Non-pigmented ciliary epithelial cell (primary cell): ENCODE measurements at regions not wholly inside any gene's neighbourhood (a gene's known extent, or its start where the extent isn't known, plus 50 kb on each side); places are given as distances from the start of the nearest gene placed in this dataset.

ENCODE experiments used
- DNase-seq: peaks from one replicate; pipeline ENCODE4 v3.0.0-alpha.2; 2010; ENCODE audit warnings: low read depth

DNA sequence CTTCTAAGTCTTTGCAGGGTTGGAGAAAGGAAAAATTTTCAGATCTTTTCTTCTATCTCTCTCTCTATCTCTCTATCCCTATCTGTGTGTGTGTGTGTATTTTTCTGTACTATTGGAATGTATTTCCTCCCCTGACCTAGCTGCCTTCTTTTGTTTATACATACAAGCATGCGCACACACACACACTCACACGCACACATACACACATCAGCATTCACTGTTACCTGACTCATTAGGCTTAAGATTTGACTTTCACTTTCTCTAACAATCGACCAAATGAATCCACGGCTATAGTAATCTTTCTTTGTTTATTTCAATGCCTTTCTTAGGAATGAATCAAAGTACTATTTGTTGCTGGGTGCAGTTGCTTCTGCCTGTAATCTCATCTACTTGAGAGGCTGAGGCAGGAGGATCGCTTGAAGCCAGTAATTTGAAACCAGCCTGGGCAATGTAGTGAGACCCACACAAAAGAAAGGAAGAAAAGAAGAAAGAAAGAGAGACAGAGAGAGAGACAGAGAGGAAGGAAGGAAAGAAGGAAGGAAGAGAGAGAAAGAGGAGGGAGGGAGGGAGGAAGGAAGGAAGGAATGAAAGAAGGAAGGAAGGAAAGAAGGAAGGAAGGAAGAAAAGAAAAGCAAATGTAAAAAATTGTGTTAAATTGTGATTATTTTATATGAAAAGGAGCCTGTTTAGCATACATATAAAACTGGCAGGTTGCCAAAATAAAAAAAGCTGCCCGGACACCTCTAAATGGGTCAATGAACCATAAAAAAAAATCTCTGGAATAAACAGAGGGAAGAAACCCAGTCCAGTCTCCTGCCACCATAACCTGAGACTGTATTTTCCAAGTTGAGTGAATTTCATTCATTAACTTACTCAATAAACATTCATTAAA is 206.8 kb downstream of the ZNF326 start:
- no peak for DNase-seq

DNA sequence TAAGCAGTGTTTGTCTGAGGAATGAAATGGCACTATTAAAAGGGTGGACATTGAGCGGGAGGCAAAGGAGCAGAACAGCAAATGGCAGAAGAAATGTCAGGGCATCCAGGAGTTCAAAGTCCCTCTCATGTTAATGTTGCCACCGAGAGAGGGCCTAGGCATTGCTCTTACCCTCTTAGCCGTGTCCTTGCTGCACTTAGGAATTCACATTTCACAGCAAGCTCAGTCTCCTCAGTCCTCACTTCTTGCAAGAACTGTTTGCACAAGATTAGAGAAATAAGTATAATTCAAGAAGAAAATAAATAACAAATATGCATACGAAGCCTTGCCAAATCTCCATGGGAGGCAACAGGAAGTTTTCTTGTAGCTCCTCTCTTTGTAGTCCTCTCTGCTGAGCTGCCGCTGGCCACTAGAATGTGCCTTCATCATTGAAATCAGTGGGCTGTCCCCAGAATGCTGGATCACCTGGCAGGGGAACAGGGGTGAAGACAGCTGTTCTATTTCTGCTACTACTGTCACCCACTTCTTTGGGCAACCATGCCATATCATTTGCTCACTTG is 205.8 kb downstream of the ZNF326 start:
- DNase-seq = no peak

DNA sequence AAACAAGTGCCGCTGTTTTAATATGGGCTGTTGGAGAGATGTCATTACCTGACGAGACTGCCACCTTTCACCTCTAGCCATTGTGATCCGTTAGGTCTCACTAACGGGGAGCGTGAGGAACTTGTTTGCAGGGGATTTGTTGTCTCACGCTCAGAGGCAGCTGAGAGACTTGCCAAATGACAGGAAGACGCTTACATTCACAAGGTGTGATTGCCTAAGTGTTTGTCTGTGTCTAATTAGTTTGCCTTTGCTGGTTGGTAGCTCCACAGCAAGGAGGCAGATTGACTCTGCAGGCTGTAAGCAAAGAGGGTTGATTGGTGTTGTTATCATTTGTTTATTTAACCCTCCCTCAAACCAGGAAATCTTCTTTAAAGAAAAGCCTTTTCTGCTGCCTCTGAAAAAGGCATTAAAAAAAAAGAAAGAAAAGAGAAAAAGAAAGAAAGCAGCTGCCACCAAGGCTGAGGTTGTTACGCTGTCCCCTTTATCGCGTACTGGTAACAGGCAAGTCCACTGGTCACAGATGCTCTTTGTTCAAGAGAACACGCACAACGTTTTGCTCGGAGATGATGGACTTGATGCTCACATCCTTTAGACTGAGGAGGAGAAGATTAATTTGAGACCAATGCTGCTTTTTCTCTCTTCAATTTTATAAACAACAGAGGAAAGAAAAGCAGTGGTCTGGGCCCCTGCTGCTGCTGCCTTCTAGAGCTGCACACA is 203.9 kb downstream of the ZNF326 start:
- no peak for DNase-seq

DNA sequence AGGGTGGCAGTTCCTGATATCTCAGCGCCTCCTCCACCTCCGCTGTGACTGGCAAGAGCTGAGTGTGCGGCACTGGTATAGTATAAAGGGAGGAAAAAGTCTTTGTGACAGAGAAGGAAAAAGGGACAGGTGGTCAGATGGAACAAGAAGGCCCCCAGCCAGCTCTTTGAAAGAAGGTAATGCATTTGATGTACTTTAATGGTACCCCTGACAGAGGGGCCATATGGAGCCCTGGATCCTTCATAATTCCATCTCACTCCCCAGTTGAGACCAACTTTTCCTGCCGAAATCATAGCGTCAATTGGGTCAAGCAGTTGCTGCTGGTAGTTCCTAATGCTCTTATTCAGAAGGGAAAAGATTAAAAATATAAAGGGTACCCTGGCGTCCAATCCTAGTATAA is 198.2 kb downstream of the ZNF326 start:
- no peak for DNase-seq

DNA sequence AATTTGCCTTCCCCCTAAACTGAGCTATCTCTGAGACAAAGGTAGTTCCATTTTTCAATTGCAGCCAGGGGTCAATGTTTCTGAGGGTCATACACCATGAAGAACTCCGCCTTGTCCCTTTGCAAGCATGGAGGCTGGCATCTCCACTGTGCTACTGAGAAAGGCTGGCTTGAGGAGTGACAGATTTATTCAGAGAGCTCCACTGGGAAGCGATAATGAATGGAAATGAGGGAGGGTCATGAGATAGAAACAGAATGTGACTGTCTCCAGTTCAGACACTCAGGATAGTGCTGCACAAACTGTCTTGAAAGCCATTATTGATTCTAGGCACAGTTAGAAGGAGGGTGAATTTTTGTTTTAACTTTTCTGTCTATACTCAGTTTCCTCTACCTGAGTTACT is 197.5 kb downstream of the ZNF326 start:
- DNase-seq = no peak

DNA sequence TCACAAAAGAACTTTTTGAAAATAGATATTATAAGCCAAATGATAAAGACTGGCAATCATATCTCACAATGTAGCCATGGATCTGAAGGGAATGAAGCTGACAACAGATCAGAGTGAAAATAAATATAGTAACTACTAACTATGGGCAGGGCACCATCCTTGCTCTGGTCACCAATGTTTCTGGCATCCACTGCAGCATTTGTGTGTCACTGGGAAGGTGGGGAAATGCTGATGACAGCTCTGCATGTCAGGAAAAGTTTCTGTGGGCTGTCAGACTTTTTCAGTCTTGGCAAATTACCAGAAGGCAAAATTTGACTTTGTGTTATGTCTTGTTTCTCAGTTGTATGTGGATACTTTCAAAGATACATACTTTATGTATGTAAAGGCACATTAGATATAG is 195.6 kb downstream of the ZNF326 start:
- no peak for DNase-seq

DNA sequence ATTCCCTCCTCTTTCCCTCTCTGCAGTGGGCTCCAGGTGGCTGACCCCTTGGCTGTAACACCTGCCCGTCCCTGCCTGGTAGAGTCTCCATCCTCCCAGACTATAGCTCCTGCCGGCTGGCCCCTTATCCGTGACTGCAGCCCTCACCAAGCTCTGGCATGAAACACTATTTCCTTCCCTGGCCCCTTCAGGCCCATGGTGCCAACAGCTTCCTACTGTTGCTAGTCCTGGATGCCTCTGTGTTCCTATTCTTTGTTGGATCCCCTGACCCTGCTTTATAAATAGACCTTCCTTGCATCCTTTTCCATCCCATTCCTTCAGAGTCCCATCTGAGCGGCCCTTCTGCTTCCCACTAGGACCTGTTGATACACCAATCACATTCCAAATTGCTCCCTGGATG is 195.0 kb downstream of the ZNF326 start:
- DNase-seq = no peak

DNA sequence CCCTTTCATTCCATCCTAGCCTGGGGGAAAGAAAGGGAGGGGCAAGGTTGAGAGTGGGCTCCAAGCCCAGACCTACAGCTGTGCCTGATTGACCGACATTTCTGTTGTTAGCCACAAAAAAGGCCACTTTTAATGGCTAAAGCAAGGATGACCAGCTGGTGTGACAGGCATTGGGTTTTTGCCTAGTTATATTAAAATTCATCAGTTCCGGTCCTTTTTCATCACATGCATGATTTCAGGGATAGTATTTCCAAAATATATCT is 192.3 kb downstream of the ZNF326 start:
- DNase-seq = no peak

DNA sequence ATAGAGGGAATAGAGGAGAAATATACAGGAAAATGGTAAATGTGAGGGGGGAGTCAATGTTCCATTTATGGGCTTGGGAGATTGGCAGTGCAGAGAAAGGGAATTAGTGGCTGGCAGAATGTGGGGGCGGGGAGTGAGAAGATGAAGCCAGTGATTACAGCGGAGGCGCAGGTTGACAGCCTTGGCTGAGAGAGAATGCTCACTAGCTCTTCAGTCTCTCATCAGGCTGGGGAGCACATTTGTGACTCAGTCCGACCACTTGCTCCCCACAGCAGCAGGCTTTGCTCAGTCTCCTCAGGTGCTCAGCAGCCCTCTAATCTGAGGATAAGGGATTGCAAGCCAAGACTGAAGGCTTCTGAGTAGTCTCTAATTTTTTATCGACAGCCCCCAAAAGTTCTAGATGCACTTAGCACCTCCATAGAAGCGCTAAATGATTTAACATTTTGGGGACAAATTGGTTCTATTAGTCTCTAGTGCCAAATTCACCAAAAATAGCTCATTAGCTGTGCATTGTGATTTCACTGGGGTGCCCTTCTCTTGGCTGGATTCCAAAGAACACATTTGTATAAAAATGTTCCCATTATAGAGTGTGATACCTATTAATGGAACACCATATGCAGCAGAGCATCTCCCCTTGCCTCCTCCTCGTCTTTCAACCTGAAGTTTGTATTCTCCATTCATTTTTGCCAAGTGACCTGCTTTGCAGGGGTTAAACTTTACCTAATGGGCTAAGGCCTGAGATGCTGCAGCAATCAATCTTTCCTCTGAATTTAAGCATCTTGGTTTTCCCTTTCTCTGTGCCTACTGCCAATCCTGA is 191.8 kb downstream of the ZNF326 start:
- DNase-seq = no peak

DNA sequence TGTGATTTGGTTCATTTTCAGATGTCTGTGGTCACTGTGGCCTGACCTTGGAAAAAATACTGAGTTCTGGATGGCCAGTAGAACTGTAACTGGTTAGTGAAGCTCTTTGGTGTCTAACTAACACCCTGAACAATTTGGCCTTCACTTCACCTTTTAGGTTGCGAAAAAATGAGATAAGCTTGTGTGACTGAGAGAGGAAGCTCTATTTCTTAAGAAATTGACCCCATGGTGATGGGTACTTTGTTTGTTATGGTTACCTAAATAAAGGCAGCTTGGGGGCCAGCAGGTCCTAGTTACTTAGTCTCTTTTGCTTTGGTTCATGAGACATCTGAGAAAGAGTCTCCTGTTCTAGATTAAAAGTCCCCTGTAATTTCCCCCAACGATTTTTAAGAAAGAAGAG is 181.6 kb downstream of the ZNF326 start:
- no peak for DNase-seq

DNA sequence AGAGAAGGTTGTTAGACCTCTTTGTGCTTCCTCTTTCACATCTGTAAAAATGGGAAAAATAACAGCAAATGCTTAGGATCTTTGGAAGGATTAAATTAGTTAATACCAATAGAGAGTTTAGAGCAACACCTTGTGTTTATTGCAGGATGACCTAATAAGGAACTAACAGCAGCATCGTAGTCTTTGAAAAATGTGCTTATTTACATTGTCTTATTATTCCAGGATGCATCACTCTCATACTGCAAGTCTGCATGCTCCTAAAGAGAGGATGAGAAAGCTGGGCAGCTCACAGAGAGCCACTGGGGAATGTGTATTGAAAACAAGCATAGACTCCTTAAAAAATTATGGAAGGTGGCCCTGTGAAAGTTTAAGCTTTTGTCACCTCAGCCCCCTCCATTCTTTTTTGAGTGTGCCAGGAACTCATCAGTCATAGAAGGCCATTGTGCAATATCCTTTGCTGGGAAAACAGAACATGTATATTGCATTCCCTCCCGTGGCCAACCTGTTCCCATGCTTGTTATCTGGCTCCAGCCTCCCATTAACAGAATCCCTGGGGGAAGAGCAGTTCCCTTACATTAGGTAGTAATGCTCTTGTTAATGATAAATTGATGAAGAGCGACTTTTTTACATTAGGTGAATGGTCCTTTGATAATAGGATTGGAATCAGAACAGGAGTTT is 180.7 kb downstream of the ZNF326 start:
- DNase-seq = no peak

DNA sequence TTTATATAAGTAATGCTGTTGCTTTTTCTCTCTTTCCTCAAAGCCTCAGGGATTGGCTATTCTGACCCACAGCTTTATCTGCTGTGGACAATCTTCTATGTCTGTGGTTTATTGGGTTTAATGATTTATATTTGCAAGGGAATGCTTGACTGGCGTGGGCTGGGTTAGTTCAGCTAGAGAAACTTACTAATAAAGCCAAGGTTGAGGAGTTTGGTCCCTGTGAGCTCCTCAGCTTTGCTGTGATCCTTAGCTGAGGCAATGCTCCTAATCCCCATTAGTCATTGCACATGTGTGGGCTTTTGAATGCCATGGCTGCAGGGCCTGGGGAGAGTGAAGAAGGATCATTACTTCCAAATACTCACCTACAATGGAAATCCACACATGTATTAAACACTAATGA is 179.3 kb downstream of the ZNF326 start:
- DNase-seq = no peak

DNA sequence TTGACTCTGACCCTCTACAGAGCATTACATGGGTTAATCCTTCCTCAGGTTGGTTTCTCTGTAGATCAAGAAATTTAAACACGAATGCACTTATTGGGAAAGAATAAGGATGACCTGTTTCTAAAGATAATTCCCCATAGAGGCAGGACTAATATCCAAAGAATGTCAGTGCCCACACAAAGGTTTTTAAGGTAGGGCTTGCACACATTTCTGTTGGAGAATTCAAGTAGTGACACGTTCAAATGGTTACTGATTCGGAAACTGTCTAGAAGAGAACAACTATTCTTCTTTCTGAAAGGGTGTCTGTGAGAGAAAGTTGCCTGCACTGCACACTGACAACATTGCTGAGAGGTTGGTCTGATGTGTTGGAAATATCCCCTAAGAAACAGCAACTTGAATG is 167.3 kb downstream of the ZNF326 start:
- DNase-seq = no peak

DNA sequence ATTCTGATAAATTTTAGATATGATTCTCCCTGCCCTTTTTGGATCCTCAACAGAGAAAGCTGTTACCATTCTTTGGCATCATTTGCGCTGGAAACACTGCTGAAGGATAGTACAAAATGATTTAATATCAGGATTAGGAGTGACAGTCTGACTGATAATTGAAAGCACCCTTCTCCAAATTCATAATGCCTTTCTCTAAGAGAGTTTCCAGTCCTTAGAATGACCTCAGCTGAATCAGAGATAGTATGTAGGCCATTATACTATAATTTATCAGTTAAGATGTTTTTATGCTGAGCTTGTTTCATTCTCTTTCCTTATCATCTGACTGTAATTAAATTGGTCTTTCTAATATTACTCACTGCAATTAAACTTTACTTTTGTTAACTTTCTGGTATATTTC is 166.7 kb downstream of the ZNF326 start:
- DNase-seq = no peak

DNA sequence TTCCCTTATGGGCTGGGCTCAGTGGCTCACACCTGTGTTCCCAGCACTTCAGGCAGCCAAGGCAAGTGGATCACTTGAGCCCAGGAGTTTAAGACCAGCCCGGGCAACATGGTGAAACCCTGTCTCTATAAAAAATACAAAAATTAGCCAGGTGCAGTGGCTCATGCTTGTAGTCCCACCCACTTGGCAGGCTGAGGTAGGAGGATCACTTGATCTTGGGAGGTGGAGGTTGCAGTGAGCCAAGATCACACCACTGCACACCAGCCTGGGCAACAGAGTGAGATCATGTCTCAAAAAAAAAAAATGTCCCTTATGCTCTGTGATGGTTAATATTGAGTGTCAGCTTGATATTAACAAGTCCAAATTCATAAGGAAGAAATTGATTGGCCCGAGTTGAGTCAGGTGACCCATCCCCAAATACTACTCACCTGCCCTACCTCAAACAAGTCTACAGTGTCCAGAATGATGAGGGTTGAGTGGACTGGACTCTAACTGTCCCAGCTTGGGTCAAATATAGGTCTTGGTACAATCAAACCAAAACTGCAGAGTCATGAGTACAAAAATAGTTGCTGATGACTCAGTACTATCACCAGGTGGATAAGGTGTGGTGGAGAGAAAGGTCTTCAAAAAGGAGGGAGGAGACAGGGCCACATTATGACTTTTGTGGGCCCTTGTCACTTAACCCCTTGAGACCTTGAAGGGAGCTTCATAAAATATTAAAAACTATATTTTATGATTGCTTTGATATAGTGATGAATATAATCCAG is 161.0 kb downstream of the ZNF326 start:
- no peak for DNase-seq

DNA sequence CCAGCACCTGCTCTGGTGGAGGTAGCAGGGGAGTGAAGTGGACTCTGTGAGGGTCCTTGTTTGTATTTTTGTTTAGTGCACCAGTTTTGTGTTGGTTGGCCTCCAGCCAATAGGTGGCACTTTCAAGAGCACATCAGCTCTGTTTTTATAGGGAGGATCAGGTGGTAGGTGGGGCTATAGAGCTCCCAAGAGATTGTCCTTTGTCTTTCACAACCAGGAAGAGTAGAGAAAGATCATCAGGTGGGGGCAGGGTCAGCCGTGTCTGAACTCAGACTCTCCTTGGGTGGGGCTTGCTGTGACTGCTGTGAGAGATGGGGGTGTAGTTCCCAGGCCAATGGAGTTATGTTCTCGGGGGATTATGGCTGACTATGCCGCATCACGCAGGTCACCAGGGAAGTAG is 159.8 kb downstream of the ZNF326 start:
- DNase-seq = no peak

DNA sequence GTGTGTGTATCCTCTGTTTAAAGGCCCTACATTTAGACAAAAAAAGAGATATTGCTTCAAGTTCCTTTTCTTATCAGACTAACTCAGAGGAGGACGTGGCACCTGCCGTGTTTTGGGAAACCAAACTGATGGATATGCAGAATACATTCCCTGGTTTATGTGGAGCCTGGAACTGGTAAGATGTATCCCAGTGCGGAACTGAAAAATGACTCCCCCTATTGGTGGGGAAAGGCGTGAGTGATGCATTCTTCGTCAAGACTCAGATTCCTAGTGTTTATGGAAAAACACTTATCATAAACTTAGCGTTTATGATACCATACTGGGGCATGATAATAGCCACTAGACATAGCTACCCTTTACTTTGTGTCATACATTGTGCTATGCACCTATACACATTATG is 154.2 kb downstream of the ZNF326 start:
- DNase-seq = no peak

DNA sequence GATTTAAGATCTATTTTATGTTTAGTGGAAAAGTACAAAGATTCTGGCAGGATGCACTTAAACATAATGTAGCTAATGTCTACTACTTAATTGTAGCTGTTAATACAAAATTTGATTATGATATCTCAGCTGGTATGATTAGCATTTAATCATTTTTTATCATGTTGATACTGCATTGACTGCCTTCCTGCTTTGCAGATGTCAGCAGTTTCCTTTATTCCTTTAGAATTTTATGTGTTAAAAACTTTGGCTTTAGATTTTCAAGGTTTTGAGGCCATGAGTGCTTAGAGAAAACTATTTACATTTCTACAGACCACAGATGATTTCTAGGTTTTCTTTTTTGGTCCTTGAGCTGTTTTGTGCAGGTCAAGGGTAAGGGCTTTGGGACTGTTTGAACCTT is 152.2 kb downstream of the ZNF326 start:
- DNase-seq = no peak

DNA sequence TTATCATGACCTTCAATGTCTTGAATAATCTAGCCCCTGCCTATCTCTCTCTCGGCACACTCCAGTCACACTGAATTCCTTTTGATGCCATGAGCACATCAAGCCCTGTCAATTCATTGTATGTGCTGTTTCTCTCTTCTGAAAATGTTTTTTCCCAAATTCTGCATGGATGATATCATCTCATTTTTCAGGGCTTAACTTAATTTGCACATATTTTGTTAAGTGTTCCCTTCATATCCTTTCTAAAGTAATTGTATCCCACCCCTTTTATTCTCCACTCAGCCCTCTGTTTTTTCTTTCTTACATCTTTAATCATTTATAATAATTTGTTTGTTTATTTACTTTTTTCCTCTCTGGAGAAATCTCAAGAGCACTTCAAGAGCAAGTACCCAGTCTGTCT is 149.9 kb downstream of the ZNF326 start:
- DNase-seq = no peak

DNA sequence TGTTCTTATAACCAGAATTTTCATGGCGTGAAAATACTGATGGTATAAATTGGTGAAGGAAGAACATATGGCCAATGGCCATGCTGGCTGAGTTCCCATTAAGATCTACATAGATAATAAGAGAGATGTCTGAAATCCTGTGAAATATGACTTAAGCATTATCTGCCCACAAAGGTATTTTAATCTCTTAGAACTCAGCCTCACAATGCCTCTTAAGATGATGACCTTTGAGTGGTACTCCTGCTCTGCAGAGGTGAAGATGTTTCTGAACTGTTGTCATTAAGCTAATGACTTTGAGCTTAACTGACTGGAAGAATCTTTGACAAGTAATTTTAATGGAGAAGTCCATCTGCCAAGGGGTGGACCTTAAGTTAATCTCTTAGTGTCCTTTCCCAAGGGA is 148.7 kb downstream of the ZNF326 start:
- no peak for DNase-seq

DNA sequence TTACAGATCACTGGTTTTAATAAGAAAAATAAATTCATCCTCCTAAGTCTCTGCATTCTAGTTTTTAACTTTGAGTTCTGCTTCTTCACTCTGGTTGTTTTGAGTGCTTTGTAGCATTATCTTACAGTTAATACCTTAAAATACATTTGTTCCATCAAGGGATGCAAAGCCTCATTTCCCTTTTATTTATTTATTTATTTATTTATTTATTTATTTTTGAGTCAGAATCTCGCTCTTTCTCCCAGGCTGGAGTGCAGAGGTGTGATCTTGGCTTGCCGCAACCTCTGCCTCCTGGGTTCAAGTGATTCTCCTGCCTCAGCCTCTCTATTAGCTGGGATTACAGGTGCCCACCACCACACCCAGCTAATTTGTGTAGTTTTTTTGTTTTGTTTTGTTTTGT is 147.8 kb downstream of the ZNF326 start:
- no peak for DNase-seq
